GM19025 (cell line): ENCODE measurements at regions not wholly inside any gene's neighbourhood (a gene's known extent, or its start where the extent isn't known, plus 50 kb on each side); places are given as distances from the start of the nearest gene placed in this dataset.
"Not testable (repeated sequence)": the region's sequence is repeated elsewhere in the genome, so short reads cannot be mapped to it uniquely, and the experiment has no call there.

Experiments
- ATAC-seq: cut with Tn5 transposase; IDR thresholded peaks from one replicate; pipeline ENCODE4 v1.9.1; 2021; ENCODE audit warnings: mild to moderate bottlenecking, low read depth, moderate library complexity; ENCODE audit not compliant: unreplicated experiment

GRCh38 chr10:123269675-123270074 is 115.5 kb downstream of the BUB3 start:
- ATAC-seq, result no peak

GRCh38 chr10:123270221-123270620 is 116.0 kb downstream of the BUB3 start:
- no peak for ATAC-seq

GRCh38 chr10:123270806-123271205 is 116.6 kb downstream of the BUB3 start:
- ATAC-seq, result no peak

GRCh38 chr10:123272171-123272570 is 118.0 kb downstream of the BUB3 start:
- ATAC-seq, result no peak

- no peak for ATAC-seq
These were observed 120.3 kb downstream of the BUB3 start for GRCh38 chr10:123274306-123275135.

GRCh38 chr10:123275136-123275564 is 120.9 kb downstream of the BUB3 start:
- no peak for ATAC-seq

- no peak for ATAC-seq
These were observed 124.2 kb downstream of the BUB3 start for GRCh38 chr10:123278445-123278844.

GRCh38 chr10:123283371-123283770 is 129.2 kb downstream of the BUB3 start:
- ATAC-seq, result not testable (repeated sequence)

- no peak for ATAC-seq
These were observed 129.8 kb downstream of the BUB3 start for GRCh38 chr10:123284022-123284421.

- ATAC-seq, result no peak
These were observed 133.5 kb downstream of the BUB3 start for GRCh38 chr10:123287594-123288247.

- no peak for ATAC-seq
These were observed 135.2 kb downstream of the BUB3 start for GRCh38 chr10:123289432-123289831.

GRCh38 chr10:123294109-123294508 is 139.9 kb downstream of the BUB3 start:
- ATAC-seq, result no peak

GRCh38 chr10:123294886-123295285 is 140.7 kb downstream of the BUB3 start:
- ATAC-seq, result no peak

- no peak for ATAC-seq
These were observed 141.4 kb downstream of the BUB3 start for GRCh38 chr10:123295644-123296043.

GRCh38 chr10:123297175-123297574 is 143.0 kb downstream of the BUB3 start:
- ATAC-seq, result no peak

GRCh38 chr10:123298583-123298982 is 144.4 kb downstream of the BUB3 start:
- no peak for ATAC-seq

GRCh38 chr10:123299598-123299997 is 145.4 kb downstream of the BUB3 start:
- no peak for ATAC-seq

- ATAC-seq, result no peak
These were observed 147.1 kb downstream of the BUB3 start for GRCh38 chr10:123301077-123301857.

- ATAC-seq, result no peak
These were observed 149.6 kb downstream of the BUB3 start for GRCh38 chr10:123303581-123304337.

GRCh38 chr10:123305671-123306070 is 151.5 kb downstream of the BUB3 start:
- no peak for ATAC-seq
